Adrenal gland (tissue), 5 donors: ENCODE measurements at regions not wholly inside any gene's neighbourhood (a gene's known extent, or its start where the extent isn't known, plus 50 kb on each side); places are given as distances from the start of the nearest gene placed in this dataset.

Source experiments
- CTCF ChIP-seq, 6 experiments: fragments of 450-650 bp in 4 of 6; fragments of 200-600 bp in 2 of 6; sonication (generic) in 1 of 6; IDR thresholded peaks; 1 replicate in 5 of 6; 2 replicates in 1 of 6; pipeline versions ENCODE4 v1.5.1 to v1.8.0; 2016 to 2021; ENCODE audit warnings: antibody characterized with exemption in 6 of 6, mild to moderate bottlenecking in 2 of 6, moderate library complexity in 1 of 6
- POLR2A ChIP-seq, 2 donors: fragments of 450-650 bp; IDR thresholded peaks; one replicate each; pipeline ENCODE4 v1.6.1; 2017; ENCODE audit warnings: antibody characterized with exemption in 2 of 2, mild to moderate bottlenecking in 2 of 2, moderate library complexity in 1 of 2
- donor health status: DM: no; HTN: no; CAD: no.

- TF ChIP-seq CTCF (IDR thresholded peaks at IDR 0.05): no peak
- no peak for TF ChIP-seq POLR2A (IDR thresholded peaks at IDR 0.05)
Observed at GRCh38 chr7:54906963-54907362, 111.9 kb upstream of the EGFR start.
